Central memory CD8-positive, alpha-beta T cell (primary cell): ENCODE measurements at regions not wholly inside any gene's neighbourhood (a gene's known extent, or its start where the extent isn't known, plus 50 kb on each side); places are given as distances from the start of the nearest gene placed in this dataset.

Source experiments
- ATAC-seq: fragments of 150-1000 bp; cut with Tn5 transposase; replicated peaks from 2 replicates; pipeline ENCODE4 v1.10.0; 2022; ENCODE audit warnings: mild to moderate bottlenecking, moderate FRiP score, moderate number of reproducible peaks; ENCODE audit not compliant: poor library complexity, severe bottlenecking; ENCODE audit errors: extremely low read depth
- DNase-seq, 2 donors: peaks; one replicate each; pipeline ENCODE4 v3.0.0; 2021; ENCODE audit warnings: low spot score in 2 of 2
- H3K27ac Mint-ChIP-seq: one replicate; pipeline ENCODE4 v1.8.0; 2022; ENCODE audit warnings: low read depth, mild to moderate bottlenecking, moderate library complexity, mixed read lengths
- H3K27me3 Mint-ChIP-seq: one replicate; pipeline ENCODE4 v1.8.0; 2022; ENCODE audit warnings: mixed read lengths
- H3K36me3 Mint-ChIP-seq: one replicate; pipeline ENCODE4 v1.8.0; 2022; ENCODE audit warnings: mild to moderate bottlenecking, moderate library complexity, mixed read lengths; ENCODE audit not compliant: insufficient read depth
- H3K4me1 Mint-ChIP-seq: one replicate; pipeline ENCODE4 v1.8.0; 2022; ENCODE audit warnings: mixed read lengths
- H3K4me3 Mint-ChIP-seq: one replicate; pipeline ENCODE4 v1.8.0; 2022; ENCODE audit warnings: mild to moderate bottlenecking, moderate library complexity, mixed read lengths
- H3K9me3 Mint-ChIP-seq: one replicate; pipeline ENCODE4 v1.8.0; 2022; ENCODE audit warnings: mixed read lengths

DNA sequence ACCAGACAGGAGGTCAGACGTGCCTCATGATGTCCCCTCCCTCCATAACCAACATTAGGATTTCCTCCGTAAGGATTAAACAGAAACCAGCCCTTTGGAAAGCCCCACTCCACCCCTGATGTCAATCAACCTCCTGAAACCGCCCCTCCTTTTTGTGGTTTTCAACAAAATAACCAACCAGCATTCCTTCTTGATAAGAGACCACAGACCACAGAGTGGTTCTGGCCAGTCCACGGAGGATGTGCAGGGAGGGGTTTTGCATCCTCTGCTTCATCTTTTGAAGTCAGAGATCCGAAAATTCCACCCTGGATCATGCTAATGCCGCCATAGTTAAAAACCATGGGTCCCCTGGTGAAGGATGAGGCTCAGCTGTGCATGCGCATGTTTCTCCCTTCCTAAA is 180.0 kb upstream of the CCDC150 start:
- Mint-ChIP-seq H3K36me3 (no peaks in the 10 kb centered on the region), H3K4me3 (no peak overlapping the region), H3K4me1 (peaks cover 19% of the 10 kb centered on the region), H3K27me3 (peaks cover 63% of the 10 kb centered on the region), H3K9me3 (no peaks in the 10 kb centered on the region), H3K27ac (no peak overlapping the region)
- no peak for ATAC-seq
- DNase-seq, result no peak

DNA sequence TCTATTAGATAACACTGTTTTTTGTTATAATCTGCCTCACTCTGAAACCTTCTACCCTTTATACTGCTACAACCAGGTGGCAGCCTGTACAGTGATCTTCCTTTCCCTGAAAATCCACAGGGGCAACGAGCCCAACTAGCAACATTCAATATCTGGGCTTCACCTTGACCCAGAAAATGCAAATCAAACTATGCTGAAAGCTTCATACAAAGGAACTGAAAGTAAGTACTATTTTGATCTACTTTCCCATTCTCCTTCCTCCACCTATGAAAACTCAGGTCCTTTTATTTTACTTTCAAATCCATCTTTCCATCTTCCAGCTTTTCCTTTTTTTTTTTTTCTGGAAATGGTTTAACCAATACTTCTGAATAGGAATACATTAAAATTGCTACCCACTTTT is 175.8 kb upstream of the CCDC150 start:
- Mint-ChIP-seq H3K4me1 (peaks cover 19% of the 10 kb centered on the region), H3K4me3 (no peak overlapping the region), H3K27me3 (peaks cover 65% of the 10 kb centered on the region), H3K36me3 (no peaks in the 10 kb centered on the region), H3K27ac (no peak overlapping the region), H3K9me3 (no peaks in the 10 kb centered on the region)
- ATAC-seq, result no peak
- DNase-seq, result no peak

DNA sequence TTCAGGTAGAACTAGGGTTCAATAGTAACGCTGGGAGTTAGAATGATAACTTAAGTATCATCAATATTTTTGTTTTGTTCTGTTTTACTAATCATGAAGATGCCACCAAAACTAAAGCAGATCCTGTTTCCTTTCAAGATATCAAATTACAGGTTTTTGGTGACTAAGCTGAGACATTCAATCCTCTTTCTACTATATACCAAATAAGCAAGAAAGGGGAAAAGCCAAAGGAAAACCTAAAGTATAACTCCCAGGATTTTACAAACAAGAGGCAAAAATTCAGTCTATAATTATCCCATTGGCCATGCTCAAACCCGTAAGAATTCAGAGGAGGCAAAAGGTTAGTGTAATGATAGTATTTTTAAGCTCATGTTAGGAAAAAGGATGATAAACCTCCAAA is 175.2 kb upstream of the CCDC150 start:
- H3K27me3 Mint-ChIP-seq, result peaks cover 65% of the 10 kb centered on the region
- no peaks in the 10 kb centered on the region for H3K36me3 Mint-ChIP-seq
- DNase-seq (no peak), ATAC-seq (no peak)
- H3K4me3 Mint-ChIP-seq, result no peak overlapping the region
- no peak overlapping the region for H3K27ac Mint-ChIP-seq
- peaks cover 14% of the 10 kb centered on the region for H3K4me1 Mint-ChIP-seq
- no peaks in the 10 kb centered on the region for H3K9me3 Mint-ChIP-seq

DNA sequence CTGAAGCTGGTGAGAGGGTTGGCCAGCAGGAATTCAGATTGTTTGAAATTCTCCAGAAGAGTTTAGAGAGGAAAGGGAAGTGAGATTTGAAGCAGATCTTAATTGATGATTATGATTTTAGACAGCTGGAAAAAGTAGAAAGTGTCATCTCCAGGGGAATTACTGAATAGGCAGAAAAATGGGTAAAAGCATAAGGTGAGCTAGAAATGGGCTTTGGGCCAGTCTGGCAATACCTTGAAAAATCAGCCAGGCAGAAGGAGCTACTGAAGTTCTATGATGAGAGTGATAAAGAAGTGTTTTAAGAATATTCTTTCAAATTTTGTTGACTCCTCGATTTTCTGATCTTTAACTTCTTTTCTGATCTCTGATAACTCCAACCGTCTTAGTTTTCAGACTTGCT is 172.9 kb upstream of the CCDC150 start:
- H3K27ac Mint-ChIP-seq, result no peak overlapping the region
- H3K9me3 Mint-ChIP-seq, result no peaks in the 10 kb centered on the region
- peaks cover 6% of the 10 kb centered on the region for H3K4me1 Mint-ChIP-seq
- H3K36me3 Mint-ChIP-seq, result peaks cover 2% of the 10 kb centered on the region
- H3K4me3 Mint-ChIP-seq, result no peak overlapping the region
- ATAC-seq (no peak), DNase-seq (no peak)
- H3K27me3 Mint-ChIP-seq, result peaks cover 56% of the 10 kb centered on the region

DNA sequence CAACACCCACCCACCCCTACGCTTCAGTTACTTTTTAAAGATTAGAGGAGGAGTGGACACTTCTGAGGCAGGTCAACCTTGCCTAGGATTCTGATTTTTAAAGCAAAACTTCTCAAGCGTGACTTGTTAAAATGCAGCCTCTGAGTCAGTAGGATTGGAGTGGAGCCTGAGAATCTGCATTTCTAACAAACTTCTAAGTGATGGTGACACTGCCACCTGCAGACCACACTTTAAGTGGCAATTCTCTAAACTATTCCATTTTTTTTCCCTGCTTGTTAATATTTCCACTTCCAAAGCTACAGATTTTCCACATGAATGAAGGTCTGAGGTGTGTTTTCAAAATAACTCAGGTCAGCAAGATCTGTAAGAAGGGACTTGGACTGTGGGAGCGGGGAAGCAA is 171.1 kb upstream of the CCDC150 start:
- H3K36me3 Mint-ChIP-seq, result peaks cover 2% of the 10 kb centered on the region
- H3K27me3 Mint-ChIP-seq, result peaks cover 53% of the 10 kb centered on the region
- DNase-seq (no peak), ATAC-seq (no peak)
- H3K9me3 Mint-ChIP-seq, result no peaks in the 10 kb centered on the region
- no peak overlapping the region for H3K4me3 Mint-ChIP-seq
- H3K27ac Mint-ChIP-seq, result no peak overlapping the region
- H3K4me1 Mint-ChIP-seq, result peaks cover 6% of the 10 kb centered on the region

DNA sequence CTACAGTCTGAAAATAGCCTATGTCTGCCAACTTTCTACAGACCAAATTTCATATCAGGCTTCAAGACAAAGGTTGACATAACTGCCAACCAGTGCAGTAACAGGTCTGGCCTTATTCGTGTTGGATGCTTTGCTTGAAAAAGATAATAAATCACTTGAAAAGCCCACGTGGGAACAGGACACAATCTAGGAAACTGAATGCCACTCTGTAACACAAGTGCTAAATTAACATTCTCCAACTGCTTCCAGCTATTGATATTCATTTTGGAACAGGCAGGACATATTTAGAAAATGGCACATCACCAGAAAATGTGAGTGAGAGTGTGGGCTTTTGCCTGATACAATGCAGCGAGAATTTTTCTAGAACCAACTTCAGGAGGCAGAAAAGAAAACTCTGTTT is 165.9 kb upstream of the CCDC150 start:
- DNase-seq (no peak), ATAC-seq (no peak)
- Mint-ChIP-seq H3K9me3 (no peaks in the 10 kb centered on the region), H3K27ac (no peak overlapping the region), H3K36me3 (peaks cover 2% of the 10 kb centered on the region), H3K27me3 (peaks cover 21% of the 10 kb centered on the region), H3K4me3 (no peak overlapping the region), H3K4me1 (no peaks in the 10 kb centered on the region)

DNA sequence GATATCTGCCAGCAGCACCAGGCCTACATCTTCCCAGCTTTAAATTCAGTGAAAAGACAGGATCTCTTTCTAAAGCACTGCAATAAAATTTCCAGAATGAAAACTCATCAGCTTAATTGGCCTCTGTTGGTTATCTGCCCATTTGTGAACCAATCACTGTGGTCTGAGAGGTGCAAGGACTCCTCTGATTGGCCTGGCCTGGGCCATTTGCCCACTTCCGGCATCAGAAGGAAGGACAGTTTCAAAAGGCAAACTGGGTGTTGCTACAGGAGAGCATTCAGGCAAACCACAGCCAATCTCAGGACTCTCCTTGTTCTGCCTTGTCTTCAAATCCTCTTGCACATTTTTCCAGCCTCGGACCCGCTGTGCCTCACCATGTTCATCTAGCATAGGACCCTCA is 163.9 kb upstream of the CCDC150 start:
- DNase-seq, result no peak
- H3K27me3 Mint-ChIP-seq, result peaks cover 19% of the 10 kb centered on the region
- H3K4me3 Mint-ChIP-seq, result no peak overlapping the region
- H3K27ac Mint-ChIP-seq, result no peak overlapping the region
- H3K4me1 Mint-ChIP-seq, result no peaks in the 10 kb centered on the region
- H3K36me3 Mint-ChIP-seq, result peaks cover 2% of the 10 kb centered on the region
- no peaks in the 10 kb centered on the region for H3K9me3 Mint-ChIP-seq
- ATAC-seq, result no peak

DNA sequence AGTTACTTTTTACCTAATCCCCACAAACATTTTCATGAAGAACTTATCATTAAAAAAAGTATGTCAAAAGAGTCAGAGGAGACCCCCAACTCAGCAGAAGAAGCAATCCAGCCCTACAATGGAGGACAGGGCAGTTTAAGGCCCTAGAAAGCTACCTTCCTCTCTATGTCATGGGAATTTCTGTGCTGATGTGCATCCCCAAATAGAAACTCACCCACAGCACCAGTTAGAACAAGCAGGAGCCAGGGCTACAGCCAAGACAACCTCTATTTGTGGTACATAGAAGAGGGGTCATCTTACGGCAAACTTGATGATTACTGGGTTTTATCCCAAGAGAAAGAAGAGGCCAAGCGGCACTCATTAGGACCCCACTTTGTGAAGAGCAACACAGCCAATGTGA is 160.9 kb upstream of the CCDC150 start:
- ATAC-seq (no peak), DNase-seq (no peak)
- H3K36me3 Mint-ChIP-seq, result no peaks in the 10 kb centered on the region
- no peaks in the 10 kb centered on the region for H3K4me1 Mint-ChIP-seq
- H3K27me3 Mint-ChIP-seq, result peaks cover 17% of the 10 kb centered on the region
- H3K4me3 Mint-ChIP-seq, result no peak overlapping the region
- H3K9me3 Mint-ChIP-seq, result no peaks in the 10 kb centered on the region
- H3K27ac Mint-ChIP-seq, result no peak overlapping the region

DNA sequence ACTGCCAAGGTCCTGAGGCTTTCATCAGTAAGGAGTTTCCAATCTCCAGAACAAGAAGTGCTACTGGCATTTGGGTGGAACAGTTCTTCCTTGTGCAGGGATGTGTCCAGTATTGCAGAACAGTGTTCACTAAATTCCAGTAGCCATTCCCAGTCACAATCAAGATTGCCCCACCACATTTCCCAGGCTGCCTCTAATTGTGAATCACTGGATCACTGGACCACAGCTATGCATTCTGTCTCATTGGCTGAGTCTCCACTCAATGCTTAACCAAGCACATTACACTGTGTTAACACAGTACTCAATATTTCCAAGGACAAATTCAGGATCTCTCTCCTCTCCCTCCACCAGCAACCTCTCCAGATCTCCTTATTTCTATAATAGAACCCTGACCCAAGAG is 160.2 kb upstream of the CCDC150 start:
- Mint-ChIP-seq H3K27ac (no peak overlapping the region), H3K36me3 (no peaks in the 10 kb centered on the region), H3K9me3 (no peaks in the 10 kb centered on the region), H3K27me3 (peaks cover 22% of the 10 kb centered on the region), H3K4me1 (no peaks in the 10 kb centered on the region), H3K4me3 (no peak overlapping the region)
- no peak for ATAC-seq
- DNase-seq, result no peak

DNA sequence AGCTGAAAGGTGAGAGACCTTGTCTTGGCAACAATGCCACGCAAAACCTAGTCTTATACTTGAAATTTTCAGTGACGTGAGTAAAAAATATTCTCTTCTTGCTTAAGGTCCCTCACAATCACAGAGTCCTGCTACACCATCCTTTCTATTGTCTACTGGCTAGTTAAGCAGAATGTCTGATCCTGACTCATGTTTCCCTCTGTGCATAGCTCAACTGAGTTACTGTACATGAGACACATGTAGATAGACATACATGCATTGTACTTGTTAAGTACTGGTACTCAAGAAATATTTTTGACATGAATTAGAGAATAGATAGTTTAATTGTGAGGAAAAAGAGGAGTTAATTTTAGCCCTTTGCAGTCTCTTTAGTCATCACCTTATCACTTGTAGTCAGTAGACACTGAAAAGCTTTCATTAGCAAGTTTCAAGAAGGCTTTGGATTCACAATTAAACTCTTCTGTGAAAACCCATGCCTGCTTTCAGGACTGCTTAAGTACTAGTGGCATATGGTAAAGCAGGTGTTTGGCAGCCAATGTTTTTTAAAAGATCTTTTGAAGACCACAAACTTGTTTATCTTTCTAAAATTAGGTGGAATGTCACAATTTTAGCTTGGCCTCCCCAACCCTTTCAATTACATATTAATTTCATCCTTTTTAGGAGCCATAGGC is 158.7 kb upstream of the CCDC150 start:
- Mint-ChIP-seq H3K27me3 (peaks cover 37% of the 10 kb centered on the region), H3K4me1 (no peaks in the 10 kb centered on the region), H3K36me3 (no peaks in the 10 kb centered on the region), H3K27ac (no peak overlapping the region), H3K4me3 (no peak overlapping the region), H3K9me3 (no peaks in the 10 kb centered on the region)
- ATAC-seq (no peak), DNase-seq (no peak)

DNA sequence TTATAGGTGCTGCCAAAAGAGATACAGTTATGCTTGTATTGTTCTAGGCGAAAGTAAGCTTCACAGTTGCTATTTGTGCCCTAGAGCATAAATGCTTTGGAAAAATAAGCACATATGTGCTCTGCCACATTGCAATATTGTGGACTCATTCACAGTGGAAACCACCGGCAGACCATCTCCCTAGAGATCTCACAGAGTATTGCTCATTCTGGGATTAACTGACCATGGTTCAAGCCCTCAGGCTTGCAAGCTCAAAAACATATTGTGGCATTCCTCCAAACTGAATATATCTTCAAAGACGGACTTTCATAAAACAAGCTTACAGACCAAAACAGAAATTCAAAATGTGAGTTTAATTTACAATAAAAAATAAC is 158.2 kb upstream of the CCDC150 start:
- DNase-seq (no peak), ATAC-seq (no peak)
- H3K4me3 Mint-ChIP-seq, result no peak overlapping the region
- H3K4me1 Mint-ChIP-seq, result no peaks in the 10 kb centered on the region
- H3K9me3 Mint-ChIP-seq, result no peaks in the 10 kb centered on the region
- H3K36me3 Mint-ChIP-seq, result no peaks in the 10 kb centered on the region
- no peak overlapping the region for H3K27ac Mint-ChIP-seq
- H3K27me3 Mint-ChIP-seq, result peaks cover 42% of the 10 kb centered on the region

DNA sequence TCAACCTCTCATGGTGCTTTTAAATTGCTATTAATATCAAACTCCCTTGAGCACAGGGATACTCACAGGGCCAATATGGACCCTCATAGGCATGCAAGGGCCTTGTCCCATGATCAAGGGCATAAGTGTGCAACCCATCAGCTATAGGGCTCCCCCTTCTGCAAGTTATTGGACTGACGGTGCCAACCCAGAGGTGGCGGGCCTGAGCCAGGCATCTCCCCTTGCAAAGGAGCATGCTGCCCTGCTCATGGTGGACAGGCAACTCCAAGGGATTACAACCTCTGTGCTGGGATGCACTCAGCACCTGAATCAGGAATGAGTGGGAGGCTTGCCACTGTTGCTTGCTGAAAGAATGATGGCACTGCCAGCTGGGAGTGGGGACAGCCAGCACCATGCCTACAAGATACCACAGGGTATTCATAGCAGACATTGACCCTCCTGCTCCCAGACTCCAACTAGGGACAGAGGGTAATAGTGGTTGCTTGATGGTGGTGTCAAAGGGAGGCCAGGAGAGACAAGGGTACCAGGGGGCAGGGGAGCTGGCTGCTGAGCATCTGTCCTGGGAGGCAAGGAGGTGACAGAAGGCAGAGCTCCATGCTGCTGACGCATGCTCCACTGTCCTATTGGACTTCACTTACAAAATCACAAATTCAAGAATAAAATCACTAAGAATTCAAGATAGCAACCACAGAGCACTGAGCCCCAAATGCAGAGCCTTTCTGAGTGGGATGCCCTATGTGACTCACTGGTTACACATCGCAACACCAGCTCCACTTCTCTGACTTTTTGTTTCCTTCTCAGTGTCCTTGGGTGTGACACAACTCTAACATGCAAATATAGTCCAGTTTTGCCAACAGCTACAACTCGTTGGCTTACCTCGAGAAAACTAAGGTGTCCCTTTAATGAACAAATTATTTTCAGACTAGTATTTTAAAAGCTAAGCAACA is 157.1 kb upstream of the CCDC150 start:
- Mint-ChIP-seq H3K36me3 (no peaks in the 10 kb centered on the region), H3K4me1 (no peaks in the 10 kb centered on the region), H3K27ac (no peak overlapping the region), H3K9me3 (no peaks in the 10 kb centered on the region), H3K27me3 (peaks cover 45% of the 10 kb centered on the region), H3K4me3 (no peak overlapping the region)
- DNase-seq (no peak), ATAC-seq (no peak)

DNA sequence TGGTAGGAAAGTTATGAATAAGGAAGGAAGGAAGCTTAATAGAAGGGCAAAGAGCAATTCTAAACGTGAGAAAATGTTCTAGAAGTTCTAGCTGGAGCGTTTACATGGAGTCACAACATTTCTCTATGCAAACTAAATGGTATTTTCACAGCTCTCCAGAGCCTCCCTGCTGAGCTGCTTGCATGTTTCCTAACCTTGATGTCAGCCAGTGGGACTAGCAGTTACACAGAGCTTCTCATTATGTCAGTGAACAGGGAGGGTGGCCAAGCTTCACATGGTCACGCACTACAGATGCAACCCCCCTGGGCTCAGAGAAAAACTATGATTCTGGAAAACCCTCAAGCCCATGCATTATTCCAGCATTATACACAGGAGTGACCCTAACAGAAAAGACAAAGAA is 153.4 kb upstream of the CCDC150 start:
- Mint-ChIP-seq H3K36me3 (no peaks in the 10 kb centered on the region), H3K4me3 (no peak overlapping the region), H3K9me3 (no peaks in the 10 kb centered on the region), H3K4me1 (no peaks in the 10 kb centered on the region), H3K27ac (no peak overlapping the region), H3K27me3 (peaks cover 55% of the 10 kb centered on the region)
- DNase-seq (no peak), ATAC-seq (no peak)
